Ectodermal cell (in vitro differentiated cells): ENCODE measurements at regions not wholly inside any gene's neighbourhood (a gene's known extent, or its start where the extent isn't known, plus 50 kb on each side); places are given as distances from the start of the nearest gene placed in this dataset.

Experiments used
- H3K27ac ChIP-seq: 2 replicates; pipeline ENCODE4 v1.7.0; 2013; ENCODE audit warnings: mild to moderate bottlenecking, low read depth, low read length; ENCODE audit not compliant: insufficient read depth, poor library complexity, severe bottlenecking
- H3K27me3 ChIP-seq: 2 replicates; pipeline ENCODE4 v1.7.0; 2013; ENCODE audit warnings: mild to moderate bottlenecking, low read length; ENCODE audit not compliant: insufficient read depth, control insufficient read depth, poor library complexity, severe bottlenecking
- H3K36me3 ChIP-seq: one replicate; pipeline ENCODE4 v1.7.0; 2013; ENCODE audit warnings: low read length; ENCODE audit not compliant: control insufficient read depth, insufficient read depth
- H3K4me1 ChIP-seq: one replicate; pipeline ENCODE4 v1.7.0; 2013; ENCODE audit warnings: low read length; ENCODE audit not compliant: control insufficient read depth, insufficient read depth
- H3K4me3 ChIP-seq: 2 replicates; pipeline ENCODE4 v1.7.0; 2013; ENCODE audit warnings: low read depth, low read length, control low read depth; ENCODE audit not compliant: insufficient read depth
- H3K9me3 ChIP-seq: 2 replicates; pipeline ENCODE4 v1.7.0; 2013; ENCODE audit warnings: mild to moderate bottlenecking, low read length, moderate library complexity; ENCODE audit not compliant: control insufficient read depth
- WGBS, 2 experiments: methylation state at CpG; one replicate each; pipeline ENCODE4 v1.1.7; 2013; ENCODE audit warnings: missing lambda C conversion rate in 2 of 2; 5-methylcytosine and 5-hydroxymethylcytosine counted together

DNA sequence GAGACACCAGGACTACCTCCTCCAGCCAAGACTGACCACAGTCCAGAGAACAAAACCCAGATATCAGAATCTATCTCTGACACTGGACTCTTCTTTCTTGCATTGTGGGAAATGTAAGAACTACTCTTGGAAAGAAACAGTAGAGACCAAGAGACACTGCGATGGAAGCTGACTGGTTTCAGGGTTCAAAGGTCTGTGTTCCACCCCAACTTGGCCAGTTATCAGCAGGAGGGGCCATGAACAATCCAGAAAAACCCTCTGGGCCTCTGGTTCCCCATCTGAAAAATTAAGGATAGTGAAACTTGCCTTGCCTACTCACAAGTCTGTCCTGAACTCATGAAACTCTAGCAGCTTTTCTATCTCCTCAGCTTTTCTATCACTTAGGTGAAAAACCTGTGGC is 166.5 kb downstream of the SUCLG1 start:
- Histone ChIP-seq H3K36me3 (no peaks in the 10 kb centered on the region), H3K27ac (no peak overlapping the region), H3K4me3 (no peak overlapping the region), H3K27me3 (no peaks in the 10 kb centered on the region), H3K4me1 (no peaks in the 10 kb centered on the region), H3K9me3 (no peaks in the 10 kb centered on the region)
- 98 to 100% methylated on average over 1 of the region's 1 CpG for WGBS, 2 experiments

DNA sequence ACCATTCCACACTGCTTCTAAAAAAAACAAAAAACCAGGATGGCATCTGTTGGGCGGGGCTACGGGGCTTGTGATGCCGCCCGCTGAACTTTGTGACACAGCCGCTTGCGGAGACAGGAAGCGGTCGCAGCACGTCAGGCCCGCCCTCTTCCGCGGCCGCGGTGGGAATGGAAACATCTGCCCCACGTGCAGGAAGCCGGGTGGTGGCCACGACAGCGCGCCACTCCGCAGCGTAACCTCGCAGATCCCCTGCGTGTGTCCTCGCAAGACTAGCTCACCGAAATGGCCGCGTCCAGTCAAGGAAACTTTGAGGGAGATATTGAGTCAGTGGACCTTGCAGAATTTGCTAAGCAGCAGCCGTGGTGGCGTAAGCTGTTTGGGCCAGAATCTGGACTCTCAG is 168.5 kb downstream of the SUCLG1 start:
- no peaks in the 10 kb centered on the region for H3K27me3 ChIP-seq
- H3K4me3 ChIP-seq, result no peak overlapping the region
- H3K36me3 ChIP-seq, result no peaks in the 10 kb centered on the region
- no peak overlapping the region for H3K27ac ChIP-seq
- 96 to 97% methylated on average over 29 of the region's 29 CpGs for WGBS, 2 experiments
- H3K9me3 ChIP-seq, result no peaks in the 10 kb centered on the region
- H3K4me1 ChIP-seq, result no peaks in the 10 kb centered on the region

DNA sequence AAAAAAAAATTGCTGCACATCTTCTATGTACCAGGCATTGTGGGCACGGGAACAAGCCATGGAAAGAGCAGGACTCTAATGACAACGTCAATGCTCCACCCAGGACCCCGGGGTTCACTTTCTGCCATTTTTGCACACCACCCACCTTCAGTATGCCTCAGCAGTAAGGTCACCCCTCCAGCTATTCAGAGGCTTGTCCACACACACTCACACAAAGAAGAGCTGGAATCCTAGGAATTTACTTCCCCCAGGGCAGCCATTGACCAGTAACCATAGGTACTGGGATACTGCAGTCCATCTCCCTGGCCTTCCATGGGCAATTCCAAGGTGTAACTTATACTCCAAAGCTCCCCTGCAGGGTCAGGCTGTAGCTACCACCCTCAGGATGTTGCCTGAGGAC is 170.8 kb downstream of the SUCLG1 start:
- H3K4me3 ChIP-seq, result no peak overlapping the region
- no peaks in the 10 kb centered on the region for H3K27me3 ChIP-seq
- H3K9me3 ChIP-seq, result no peaks in the 10 kb centered on the region
- H3K27ac ChIP-seq, result no peak overlapping the region
- H3K4me1 ChIP-seq, result no peaks in the 10 kb centered on the region
- WGBS, 2 experiments, result 87 to 93% methylated on average over 3 of the region's 3 CpGs
- no peaks in the 10 kb centered on the region for H3K36me3 ChIP-seq

DNA sequence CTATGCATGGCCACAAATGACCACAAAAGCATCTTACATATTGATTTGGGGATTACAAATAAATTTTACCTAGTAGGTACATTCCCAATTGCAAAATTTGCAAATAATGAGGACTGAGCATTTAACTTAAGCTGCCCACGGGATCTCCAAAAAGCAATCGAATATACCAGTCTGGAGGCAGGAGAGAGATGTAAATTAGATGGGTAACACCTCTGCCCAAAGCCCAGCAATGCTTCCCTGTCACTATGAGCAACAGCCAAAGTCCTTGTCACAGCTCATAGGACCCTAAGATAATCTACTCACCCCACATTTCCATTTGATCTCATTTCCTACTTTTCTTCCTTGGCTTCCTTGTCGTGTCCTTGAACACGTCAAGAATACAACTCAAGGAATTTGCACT is 172.2 kb downstream of the SUCLG1 start:
- H3K9me3 ChIP-seq, result no peaks in the 10 kb centered on the region
- no peaks in the 10 kb centered on the region for H3K4me1 ChIP-seq
- H3K27me3 ChIP-seq, result no peaks in the 10 kb centered on the region
- no peaks in the 10 kb centered on the region for H3K36me3 ChIP-seq
- WGBS, 2 experiments, result 91 to 96% methylated on average over 4 of the region's 4 CpGs
- no peak overlapping the region for H3K27ac ChIP-seq
- no peak overlapping the region for H3K4me3 ChIP-seq

DNA sequence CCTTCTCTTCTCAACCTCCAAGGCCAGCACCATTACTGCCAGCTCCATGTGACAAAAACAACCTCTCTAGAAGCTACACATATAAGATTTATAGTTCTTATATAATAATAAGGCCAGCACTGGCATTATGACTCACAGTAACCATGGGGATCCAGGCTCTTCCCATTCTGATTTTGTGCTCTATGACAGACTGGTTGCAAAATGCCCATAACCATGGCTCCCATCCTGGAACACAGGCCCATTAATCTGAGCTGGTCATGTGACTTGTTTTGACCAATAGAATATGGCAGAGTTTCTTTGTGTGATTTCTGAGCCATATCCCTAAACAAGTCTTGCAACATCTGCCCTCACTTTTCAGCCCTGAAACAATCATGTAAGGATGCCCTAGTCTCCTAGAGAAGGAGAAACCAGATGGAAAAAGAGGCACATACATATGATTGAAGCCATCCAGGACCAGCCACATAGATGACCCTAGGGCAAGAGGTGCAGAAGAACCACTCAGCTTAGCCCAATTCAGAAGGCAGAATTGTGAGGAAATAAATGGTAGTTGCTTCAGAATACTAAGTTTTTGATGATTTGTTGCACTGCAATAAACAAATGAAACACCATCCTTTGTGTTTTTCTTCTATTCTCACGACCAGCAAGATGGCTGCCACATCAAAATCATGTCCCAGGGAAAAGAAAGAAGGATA is 173.9 kb downstream of the SUCLG1 start:
- Histone ChIP-seq H3K27me3 (no peaks in the 10 kb centered on the region), H3K9me3 (no peaks in the 10 kb centered on the region), H3K36me3 (no peaks in the 10 kb centered on the region), H3K4me1 (no peaks in the 10 kb centered on the region), H3K27ac (no peak overlapping the region), H3K4me3 (no peak overlapping the region)
- WGBS, 2 experiments, result 67 to 91% methylated on average over 1 of the region's 1 CpG

DNA sequence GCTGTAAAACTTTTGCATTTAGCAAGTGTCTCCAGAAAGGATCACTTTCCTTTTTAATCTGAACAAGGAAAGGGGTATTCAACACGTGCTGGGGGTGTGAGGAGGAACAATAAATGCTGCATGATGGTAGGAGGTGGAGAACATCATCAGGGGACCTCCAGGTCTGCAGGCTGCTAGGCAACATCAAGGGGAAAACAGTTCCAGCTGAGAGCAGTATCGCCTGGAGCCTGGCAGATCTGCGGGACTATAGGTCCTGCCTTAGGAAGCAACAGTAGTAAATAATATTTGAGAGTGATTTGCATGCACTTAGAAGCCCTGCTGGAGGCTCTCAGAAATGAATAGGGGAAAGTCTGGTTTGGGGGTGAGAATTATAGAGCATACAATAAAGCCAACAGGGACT is 175.6 kb downstream of the SUCLG1 start:
- WGBS, 2 experiments, result 43 to 56% methylated on average over 3 of the region's 3 CpGs
- no peak overlapping the region for H3K27ac ChIP-seq

DNA sequence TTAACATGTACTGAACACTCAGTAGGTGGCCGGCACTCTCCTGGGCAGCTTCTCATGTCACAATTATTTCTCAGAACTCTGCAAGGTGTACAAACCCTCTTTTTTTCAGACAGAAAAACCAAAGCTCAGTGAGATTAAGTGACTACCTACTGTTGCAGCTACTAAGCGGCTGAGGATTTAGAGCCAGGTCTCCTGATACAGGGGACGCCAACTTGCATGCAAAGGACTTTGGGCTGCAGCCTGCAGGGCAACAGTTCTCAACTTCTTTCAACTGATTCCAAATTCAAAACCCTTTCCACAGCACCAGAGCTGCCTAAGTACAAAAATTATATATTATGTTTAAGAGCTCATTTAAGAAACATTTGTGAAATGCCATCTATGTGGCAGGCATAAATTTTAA is 177.6 kb downstream of the SUCLG1 start:
- Histone ChIP-seq H3K4me1 (no peaks in the 10 kb centered on the region), H3K9me3 (no peaks in the 10 kb centered on the region), H3K27ac (no peak overlapping the region), H3K36me3 (no peaks in the 10 kb centered on the region), H3K27me3 (no peaks in the 10 kb centered on the region), H3K4me3 (no peak overlapping the region)
- WGBS, 2 experiments, result 83 to 89% methylated on average over 3 of the region's 3 CpGs

More for the DNA sequence above, 175.6 kb downstream of the SUCLG1 start:
- Histone ChIP-seq H3K4me1 (no peaks in the 10 kb centered on the region), H3K36me3 (no peaks in the 10 kb centered on the region), H3K4me3 (no peak overlapping the region), H3K27me3 (no peaks in the 10 kb centered on the region), H3K9me3 (no peaks in the 10 kb centered on the region)

DNA sequence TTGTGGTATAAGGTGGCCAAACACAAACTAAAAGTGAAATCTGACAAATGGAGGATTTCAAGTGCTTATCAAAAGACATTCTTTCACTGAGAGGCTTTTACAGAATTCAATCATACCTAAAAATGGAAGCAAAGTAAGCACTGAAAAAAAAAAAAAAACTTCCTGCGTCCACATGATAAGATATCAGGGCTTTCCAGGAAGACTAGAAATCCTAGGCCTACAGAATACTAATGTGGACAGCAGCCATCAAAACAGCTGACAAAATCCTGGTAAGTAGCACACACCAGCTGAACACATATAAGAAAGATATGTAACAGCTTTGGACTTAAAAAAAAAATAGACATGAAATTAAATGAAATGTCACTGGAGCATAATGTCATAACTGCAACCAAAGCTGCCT is 178.2 kb downstream of the SUCLG1 start:
- WGBS, 2 experiments, result 100% methylated on average over 1 of the region's 1 CpG

DNA sequence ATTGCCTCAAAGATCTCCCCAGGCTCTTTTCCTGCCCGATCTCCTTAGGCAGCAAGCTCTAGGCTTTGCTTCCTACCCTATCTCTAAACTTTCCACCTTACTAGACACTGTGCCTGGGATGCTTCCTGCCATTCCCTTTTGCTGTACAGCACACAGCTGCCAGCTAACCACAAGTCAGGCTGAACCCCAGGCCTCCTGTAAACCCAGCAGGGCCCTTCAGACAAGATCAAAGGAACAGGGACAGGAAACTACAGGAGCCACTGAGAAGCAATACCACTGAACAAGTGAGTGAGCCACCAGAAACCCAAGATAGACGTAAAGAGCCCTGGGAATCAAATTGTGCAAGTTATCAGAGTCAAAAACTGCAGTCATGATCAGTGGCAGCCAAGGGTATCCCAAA is 180.7 kb downstream of the SUCLG1 start:
- H3K36me3 ChIP-seq, result no peaks in the 10 kb centered on the region
- no peaks in the 10 kb centered on the region for H3K9me3 ChIP-seq
- H3K27me3 ChIP-seq, result no peaks in the 10 kb centered on the region
- H3K4me3 ChIP-seq, result no peak overlapping the region
- H3K27ac ChIP-seq, result no peak overlapping the region
- WGBS, 2 experiments, result 81 to 85% methylated on average over 2 of the region's 2 CpGs
- no peaks in the 10 kb centered on the region for H3K4me1 ChIP-seq

More for the DNA sequence above, 178.2 kb downstream of the SUCLG1 start:
- Histone ChIP-seq H3K27ac (no peak overlapping the region), H3K4me3 (no peak overlapping the region), H3K9me3 (no peaks in the 10 kb centered on the region), H3K4me1 (no peaks in the 10 kb centered on the region), H3K27me3 (no peaks in the 10 kb centered on the region), H3K36me3 (no peaks in the 10 kb centered on the region)

DNA sequence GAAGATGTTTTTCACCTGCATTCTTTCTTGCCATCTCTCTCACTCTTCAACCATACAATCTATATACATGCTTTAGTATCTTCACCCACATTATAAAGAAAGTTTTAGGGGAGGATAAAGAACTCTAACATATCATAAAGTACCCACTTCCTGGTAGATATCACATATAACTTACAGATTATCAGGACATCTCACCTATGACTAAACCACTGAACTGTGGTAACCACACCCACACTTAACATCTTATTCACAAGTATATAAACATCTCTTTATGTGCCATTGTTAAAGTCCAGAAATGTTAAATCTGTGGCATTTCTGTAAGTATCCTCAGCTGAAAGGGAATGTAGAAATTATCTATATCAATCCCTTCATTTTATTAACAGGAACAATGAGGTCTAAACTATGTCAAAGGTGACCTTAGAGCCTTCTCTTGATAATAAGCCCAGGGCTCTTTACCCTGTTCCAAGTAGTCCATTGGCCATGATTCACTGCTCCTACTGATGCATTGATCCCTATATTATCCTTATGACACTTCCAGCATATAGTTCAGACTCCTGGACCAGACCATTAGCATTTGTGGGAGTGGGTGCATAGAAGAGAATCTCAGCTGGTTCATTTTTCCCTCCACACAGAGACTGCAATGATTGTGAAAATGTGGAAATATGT is 182.4 kb downstream of the SUCLG1 start:
- no peaks in the 10 kb centered on the region for H3K9me3 ChIP-seq
- H3K4me3 ChIP-seq, result no peak overlapping the region
- H3K27ac ChIP-seq, result no peak overlapping the region
- H3K27me3 ChIP-seq, result no peaks in the 10 kb centered on the region
- H3K4me1 ChIP-seq, result no peaks in the 10 kb centered on the region
- no peaks in the 10 kb centered on the region for H3K36me3 ChIP-seq
